MCF 10A (cell line): ENCODE measurements at regions not wholly inside any gene's neighbourhood (a gene's known extent, or its start where the extent isn't known, plus 50 kb on each side); places are given as distances from the start of the nearest gene placed in this dataset.

Experiments
- BruUV-seq: library from RNA; stranded (reverse); fragments of 400-500 nt; replicated peaks from 2 replicates; lab custom pipeline; 2021; lab: Mats Ljungman, UMichigan
- CTCF ChIA-PET: fragments of 300-600 bp; sonication (Branson Sonifier 250); formaldehyde crosslinking; extraction: SDS; loops from one replicate; lab custom pipeline; 2021; ENCODE audit warnings: antibody characterized with exemption, inconsistent platforms; lab: Yijun Ruan, JAX
- POLR2A ChIA-PET: fragments of 300-600, 350-650 bp; sonication (Branson Sonifier 250); formaldehyde crosslinking; extraction: SDS; loops from one replicate; lab custom pipeline; 2020; ENCODE audit warnings: antibody characterized with exemption, inconsistent platforms; lab: Yijun Ruan, JAX
- DNase-seq: peaks from one replicate; pipeline ENCODE4 v3.0.0-alpha.2; 2018; ENCODE audit not compliant: unreplicated experiment
- H3K27ac Mint-ChIP-seq: one replicate; pipeline ENCODE4 v1.8.0; 2022; ENCODE audit warnings: mild to moderate bottlenecking, low read depth, mixed read lengths; ENCODE audit not compliant: unreplicated experiment
- H3K27me3 Mint-ChIP-seq: one replicate; pipeline ENCODE4 v1.8.0; 2022; ENCODE audit warnings: mixed read lengths; ENCODE audit not compliant: insufficient read depth, unreplicated experiment
- H3K36me3 Mint-ChIP-seq: one replicate; pipeline ENCODE4 v1.8.0; 2022; ENCODE audit warnings: mild to moderate bottlenecking, moderate library complexity, mixed read lengths; ENCODE audit not compliant: insufficient read depth, unreplicated experiment
- H3K4me1 Mint-ChIP-seq: one replicate; pipeline ENCODE4 v1.8.0; 2022; ENCODE audit warnings: mixed read lengths; ENCODE audit not compliant: insufficient read depth, unreplicated experiment
- H3K4me3 Mint-ChIP-seq: one replicate; pipeline ENCODE4 v1.8.0; 2022; ENCODE audit warnings: mild to moderate bottlenecking, moderate library complexity, mixed read lengths; ENCODE audit not compliant: unreplicated experiment
- H3K9me3 Mint-ChIP-seq: one replicate; pipeline ENCODE4 v1.8.0; 2022; ENCODE audit warnings: mixed read lengths; ENCODE audit not compliant: unreplicated experiment
- CTCF ChIP-seq: fragments of 200-600 bp; IDR thresholded peaks from one replicate; pipeline ENCODE4 v1.8.0; 2022; ENCODE audit warnings: antibody characterized with exemption, mild to moderate bottlenecking; ENCODE audit not compliant: unreplicated experiment
- intact Hi-C: fragments of 100-400 bp; cut with micrococcal nuclease; formaldehyde crosslinking; loops from 2 replicates; pipeline ENCODE4 v1.14.1; 2022

GRCh38 chr5:74396913-74397622, 243.5 kb downstream of the ENC1 start:
- no peak for DNase-seq
- Mint-ChIP-seq H3K4me1 (peaks cover 41% of the 10 kb centered on the region), H3K27me3 (no peaks in the 10 kb centered on the region), H3K9me3 (no peaks in the 10 kb centered on the region), H3K4me3 (no peak overlapping the region), H3K27ac (no peak overlapping the region), H3K36me3 (no peaks in the 10 kb centered on the region)
- no peak for TF ChIP-seq CTCF
- CTCF ChIA-PET: interaction anchor here (0.9 kb wide), 1 partner anchor 371 kb away, joined by 4 read pairs; no protein-coding TSS in a partner anchor
- no TSS peak for BruUV-seq
- intact Hi-C loops: loop anchor here (10.0 kb wide), 1 partner anchor 82 kb away; no protein-coding TSS in a partner anchor
- POLR2A ChIA-PET: no interaction called here

GRCh38 chr5:74394916-74395880, 245.3 kb downstream of the ENC1 start:
- Mint-ChIP-seq H3K36me3 (no peaks in the 10 kb centered on the region), H3K27ac (peak overlapping the region; percentile 73), H3K4me1 (peaks cover 36% of the 10 kb centered on the region), H3K9me3 (no peaks in the 10 kb centered on the region), H3K4me3 (no peak overlapping the region), H3K27me3 (no peaks in the 10 kb centered on the region)
- ChIA-PET POLR2A (interaction anchor here (0.6 to 1.9 kb wide), 8 partner anchors 14 to 555 kb away, joined by 3 to 7 read pairs (median 4); partner anchors contain the start of gene ENC1), CTCF (interaction anchor here (0.7 to 1.4 kb wide), 4 partner anchors 10 to 247 kb away, joined by 3 to 6 read pairs (median 4); no protein-coding TSS in a partner anchor)
- intact Hi-C loops: loop anchor here (1.0 to 10.0 kb wide), 2 partner anchors 80 to 247 kb away; no protein-coding TSS in a partner anchor
- TF ChIP-seq CTCF: no peak
- peak; percentile 86 for DNase-seq
- BruUV-seq: no TSS peak

GRCh38 chr5:74394528-74394915, 246.0 kb downstream of the ENC1 start:
- ChIA-PET POLR2A (interaction anchor here (0.6 to 1.9 kb wide), 8 partner anchors 14 to 555 kb away, joined by 3 to 7 read pairs (median 4); partner anchors contain the start of gene ENC1), CTCF (interaction anchor here (0.7 to 1.4 kb wide), 4 partner anchors 11 to 248 kb away, joined by 3 to 6 read pairs (median 4); no protein-coding TSS in a partner anchor)
- BruUV-seq: no TSS peak

More at GRCh38 chr5:74394528-74394915, 246.0 kb downstream of the ENC1 start:
- Mint-ChIP-seq H3K27me3 (no peaks in the 10 kb centered on the region), H3K27ac (peak overlapping the region; percentile 73), H3K9me3 (no peaks in the 10 kb centered on the region), H3K4me3 (no peak overlapping the region), H3K4me1 (peaks cover 42% of the 10 kb centered on the region), H3K36me3 (no peaks in the 10 kb centered on the region)
- intact Hi-C loops: loop anchor here (10.0 kb wide), 1 partner anchor 80 kb away; no protein-coding TSS in a partner anchor
- DNase-seq: no peak
- TF ChIP-seq CTCF: no peak
